ENCODE measurements at regions not wholly inside any gene's neighbourhood (a gene's known extent, or its start where the extent isn't known, plus 50 kb on each side); places are given as distances from the start of the nearest gene placed in this dataset.

DNA sequence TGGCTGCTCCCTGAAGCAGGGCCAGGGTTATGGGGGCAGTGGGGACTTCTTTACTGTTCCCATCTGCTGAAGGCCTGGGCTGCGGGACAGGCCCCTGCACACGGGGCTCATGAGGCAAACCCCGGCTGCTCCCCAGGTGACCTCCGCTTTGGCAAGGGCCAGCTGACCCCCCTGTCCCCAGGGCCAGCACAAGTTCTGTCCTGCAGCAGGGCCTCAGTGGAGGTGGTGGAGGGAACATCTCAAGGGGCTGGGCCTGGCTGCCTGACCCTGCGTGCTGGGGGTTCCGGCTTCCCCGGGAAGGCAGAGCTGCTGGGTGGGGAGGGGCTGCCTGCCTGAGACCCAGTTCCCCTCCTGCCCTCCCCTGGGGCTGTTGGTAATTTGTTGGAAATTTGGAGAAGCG is 67.4 kb upstream of the RNU6ATAC start:
- POLR2A ChIA-PET, result no interaction called here
- no peak for TF ChIP-seq FOXM1 (IDR thresholded peaks at IDR 0.05; ENCODE audit: borderline replicate concordance)
- no peak for DNase-seq (ENCODE audit: extremely low spot score)
- CTCF ChIA-PET, result no interaction called here

GRCh38 chr9:134233022-134233421 is 68.7 kb upstream of the RNU6ATAC start:
- no peak for DNase-seq (ENCODE audit: extremely low spot score)
- TF ChIP-seq ARNT (IDR thresholded peaks at IDR 0.05) (no peak), FOXA1 (IDR thresholded peaks at IDR 0.05) (no peak), SUZ12 (IDR thresholded peaks at IDR 0.05) (no peak), ZNF384 (IDR thresholded peaks at IDR 0.05) (no peak), BHLHE40 (IDR thresholded peaks at IDR 0.05; ENCODE audit: borderline replicate concordance) (no peak), NFRKB (IDR thresholded peaks at IDR 0.05) (no peak), LEF1 (IDR thresholded peaks at IDR 0.05; ENCODE audit: borderline replicate concordance) (no peak), TARDBP (IDR thresholded peaks at IDR 0.05) (no peak), L3MBTL2 (conservative IDR thresholded peaks at IDR 0.05) (no peak), SP1 (IDR thresholded peaks at IDR 0.05) (no peak), ELF4 (IDR thresholded peaks at IDR 0.05) (no peak), HDGF (IDR thresholded peaks at IDR 0.05; ENCODE audit: borderline replicate concordance) (no peak), FOXM1 (IDR thresholded peaks at IDR 0.05; ENCODE audit: borderline replicate concordance) (no peak), CTBP1 (IDR thresholded peaks at IDR 0.05; ENCODE audit: borderline replicate concordance) (no peak), FOXK2 (IDR thresholded peaks at IDR 0.05) (no peak)
- TF ChIP-seq, protein P1, sequence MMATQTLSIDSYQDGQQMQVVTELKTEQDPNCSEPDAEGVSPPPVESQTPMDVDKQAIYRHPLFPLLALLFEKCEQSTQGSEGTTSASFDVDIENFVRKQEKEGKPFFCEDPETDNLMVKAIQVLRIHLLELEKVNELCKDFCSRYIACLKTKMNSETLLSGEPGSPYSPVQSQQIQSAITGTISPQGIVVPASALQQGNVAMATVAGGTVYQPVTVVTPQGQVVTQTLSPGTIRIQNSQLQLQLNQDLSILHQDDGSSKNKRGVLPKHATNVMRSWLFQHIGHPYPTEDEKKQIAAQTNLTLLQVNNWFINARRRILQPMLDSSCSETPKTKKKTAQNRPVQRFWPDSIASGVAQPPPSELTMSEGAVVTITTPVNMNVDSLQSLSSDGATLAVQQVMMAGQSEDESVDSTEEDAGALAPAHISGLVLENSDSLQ (IDR thresholded peaks at IDR 0.05), result no peak
- ChIA-PET CTCF (no interaction called here), POLR2A (no interaction called here)

DNA sequence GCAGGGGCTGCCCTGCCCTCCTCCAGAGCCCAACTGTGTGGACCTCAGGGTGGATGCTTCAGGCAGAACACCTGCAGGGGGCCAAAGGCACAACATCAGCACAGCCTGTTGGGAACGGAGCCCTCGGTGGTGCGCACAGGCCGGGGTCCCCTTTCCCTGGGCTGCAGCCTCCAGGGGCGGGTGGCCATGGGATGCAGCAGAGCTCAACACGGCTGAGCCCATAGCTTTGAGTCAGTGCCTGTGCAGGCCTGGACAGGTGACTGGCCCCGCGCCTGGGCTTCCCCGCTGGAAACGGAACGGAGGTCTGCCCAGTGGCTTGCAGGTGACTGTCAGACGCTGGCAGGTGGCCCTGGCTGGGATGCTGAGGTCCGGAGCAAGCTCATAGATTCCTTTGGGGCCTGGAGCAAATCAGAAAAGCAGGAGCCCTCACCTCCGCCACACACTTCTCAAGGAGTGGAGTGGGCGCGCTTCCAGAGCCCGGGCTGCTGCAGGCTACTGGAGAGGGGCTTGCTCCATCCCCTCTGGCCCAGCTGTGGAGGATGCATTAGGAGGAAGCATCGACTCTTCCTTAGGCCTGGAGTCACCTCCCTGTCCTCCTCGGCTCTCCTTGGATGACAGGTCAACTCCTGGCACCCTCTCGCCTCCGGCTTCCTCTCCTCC is 69.8 kb upstream of the RNU6ATAC start:
- TF ChIP-seq FOXA1 (IDR thresholded peaks at IDR 0.05) (no peak), FOXM1 (IDR thresholded peaks at IDR 0.05; ENCODE audit: borderline replicate concordance) (no peak), ARNT (IDR thresholded peaks at IDR 0.05) (no peak), BHLHE40 (IDR thresholded peaks at IDR 0.05; ENCODE audit: borderline replicate concordance) (no peak), L3MBTL2 (conservative IDR thresholded peaks at IDR 0.05) (no peak), SP1 (IDR thresholded peaks at IDR 0.05) (no peak)
- CTCF ChIA-PET, result no interaction called here
- POLR2A ChIA-PET, result no interaction called here
- DNase-seq (ENCODE audit: extremely low spot score), result no peak

DNA sequence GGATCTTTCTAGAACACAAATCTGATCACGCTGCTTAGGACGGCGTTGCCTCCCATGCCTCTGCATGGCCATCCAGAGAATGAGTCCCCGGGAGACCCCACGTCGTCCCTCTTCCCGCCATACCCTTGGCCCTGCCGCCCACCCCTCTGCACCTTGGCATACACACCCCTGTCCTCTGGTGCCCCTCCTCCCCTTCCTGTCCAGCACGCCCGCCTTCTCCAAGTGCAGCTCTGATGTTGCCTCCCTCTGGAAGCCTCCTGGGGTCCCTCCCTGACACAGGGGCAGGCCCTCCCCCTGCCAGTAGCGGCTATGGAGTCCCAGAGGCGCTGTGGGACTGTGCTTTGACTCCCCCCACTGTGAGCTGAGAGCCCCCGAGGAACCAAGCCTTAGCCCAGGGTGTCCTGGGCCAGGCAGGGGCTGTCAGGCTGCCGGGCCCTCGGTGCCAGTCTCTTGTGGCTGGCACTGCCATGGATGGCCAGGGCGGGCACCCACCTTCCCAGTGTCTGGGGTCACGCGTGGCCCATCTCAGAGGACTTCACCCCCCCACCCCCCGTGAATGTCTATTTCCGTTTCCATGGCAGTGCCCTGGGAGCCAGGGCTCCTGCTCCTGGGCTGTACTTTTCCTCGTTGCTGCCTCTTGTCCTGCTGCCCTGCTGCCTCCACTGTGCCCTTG is 70.5 kb upstream of the RNU6ATAC start:
- CTCF ChIA-PET, result no interaction called here
- DNase-seq (ENCODE audit: extremely low spot score), result no peak
- TF ChIP-seq, protein P1 (IDR thresholded peaks at IDR 0.05), result no peak
- TF ChIP-seq ARNT (IDR thresholded peaks at IDR 0.05), result no peak
- TF ChIP-seq CTBP1 (IDR thresholded peaks at IDR 0.05; ENCODE audit: borderline replicate concordance), result no peak
- TF ChIP-seq FOXM1 (IDR thresholded peaks at IDR 0.05; ENCODE audit: borderline replicate concordance), result no peak
- POLR2A ChIA-PET, result no interaction called here

- CTCF ChIA-PET, result no interaction called here
- no peak for DNase-seq (ENCODE audit: extremely low spot score)
- TF ChIP-seq NFRKB (IDR thresholded peaks at IDR 0.05) (no peak), HDGF (IDR thresholded peaks at IDR 0.05; ENCODE audit: borderline replicate concordance) (no peak), SUZ12 (IDR thresholded peaks at IDR 0.05) (no peak), ZNF384 (IDR thresholded peaks at IDR 0.05) (no peak), FOXA1 (IDR thresholded peaks at IDR 0.05) (no peak), TARDBP (IDR thresholded peaks at IDR 0.05) (no peak), CTBP1 (IDR thresholded peaks at IDR 0.05; ENCODE audit: borderline replicate concordance) (no peak), FOXK2 (IDR thresholded peaks at IDR 0.05) (no peak)
- POLR2A ChIA-PET, result no interaction called here
Observed at GRCh38 chr9:134235366-134235765, 71.0 kb upstream of the RNU6ATAC start.

DNA sequence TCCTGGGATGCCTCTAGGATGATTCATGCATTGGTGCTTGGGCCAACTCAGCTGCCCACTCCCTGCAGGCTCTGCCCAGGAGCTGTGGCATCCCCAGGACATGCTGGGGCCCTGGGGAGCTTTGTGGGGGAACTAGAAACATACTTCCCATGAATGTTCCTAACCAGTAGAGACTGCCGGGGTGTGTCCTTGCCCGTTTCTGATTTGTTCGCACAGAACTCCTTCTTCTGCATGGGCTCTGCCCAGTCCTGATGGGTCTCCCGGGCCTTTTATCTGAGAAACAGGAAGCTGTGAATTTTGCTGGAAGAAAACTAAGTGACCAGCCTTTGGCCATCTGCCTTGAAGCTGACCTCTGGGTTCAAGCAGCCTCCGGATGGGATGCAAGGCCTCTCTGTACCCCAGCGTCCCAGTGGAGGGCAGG is 71.6 kb upstream of the RNU6ATAC start:
- DNase-seq (ENCODE audit: extremely low spot score), result no peak
- POLR2A ChIA-PET, result no interaction called here
- CTCF ChIA-PET, result no interaction called here
- TF ChIP-seq LEF1 (IDR thresholded peaks at IDR 0.05; ENCODE audit: borderline replicate concordance) (no peak), FOXK2 (IDR thresholded peaks at IDR 0.05) (no peak), BHLHE40 (IDR thresholded peaks at IDR 0.05; ENCODE audit: borderline replicate concordance) (no peak), TARDBP (IDR thresholded peaks at IDR 0.05) (no peak), FOXA1 (IDR thresholded peaks at IDR 0.05) (no peak), CTBP1 (IDR thresholded peaks at IDR 0.05; ENCODE audit: borderline replicate concordance) (no peak), SUZ12 (IDR thresholded peaks at IDR 0.05) (no peak), ARNT (IDR thresholded peaks at IDR 0.05) (no peak), NFRKB (IDR thresholded peaks at IDR 0.05) (no peak), HDGF (IDR thresholded peaks at IDR 0.05; ENCODE audit: borderline replicate concordance) (no peak), SP1 (IDR thresholded peaks at IDR 0.05) (no peak), ELF4 (IDR thresholded peaks at IDR 0.05) (no peak), FOXM1 (IDR thresholded peaks at IDR 0.05; ENCODE audit: borderline replicate concordance) (no peak)

GRCh38 chr9:134236935-134237629 is 72.7 kb upstream of the RNU6ATAC start:
- TF ChIP-seq HDGF (IDR thresholded peaks at IDR 0.05; ENCODE audit: borderline replicate concordance), result no peak
- TF ChIP-seq L3MBTL2 (conservative IDR thresholded peaks at IDR 0.05), result no peak
- no peak for TF ChIP-seq FOXK2 (IDR thresholded peaks at IDR 0.05)
- TF ChIP-seq CTBP1 (IDR thresholded peaks at IDR 0.05; ENCODE audit: borderline replicate concordance), result no peak
- no peak for TF ChIP-seq SUZ12 (IDR thresholded peaks at IDR 0.05)
- TF ChIP-seq ZNF384 (IDR thresholded peaks at IDR 0.05), result no peak
- no peak for TF ChIP-seq ARNT (IDR thresholded peaks at IDR 0.05)
- no peak for TF ChIP-seq FOXM1 (IDR thresholded peaks at IDR 0.05; ENCODE audit: borderline replicate concordance)
- TF ChIP-seq TARDBP (IDR thresholded peaks at IDR 0.05), result no peak
- no peak for TF ChIP-seq BHLHE40 (IDR thresholded peaks at IDR 0.05; ENCODE audit: borderline replicate concordance)
- TF ChIP-seq, protein P1 (IDR thresholded peaks at IDR 0.05), result no peak
- no peak for TF ChIP-seq NFRKB (IDR thresholded peaks at IDR 0.05)
- no peak for TF ChIP-seq LEF1 (IDR thresholded peaks at IDR 0.05; ENCODE audit: borderline replicate concordance)
- TF ChIP-seq ELF4 (IDR thresholded peaks at IDR 0.05), result no peak
- ChIA-PET CTCF (no interaction called here), POLR2A (no interaction called here)
- no peak for DNase-seq (ENCODE audit: extremely low spot score)
